ENCODE measurements at regions not wholly inside any gene's neighbourhood (a gene's known extent, or its start where the extent isn't known, plus 50 kb on each side); places are given as distances from the start of the nearest gene placed in this dataset.

GRCh38 chr3:166279636-166280035, 442.4 kb upstream of the BCHE start:
- no peaks in the 10 kb centered on the region for H3K27me3 ChIP-seq (replicated peaks; ENCODE audit: insufficient read depth)
- intact Hi-C loops (cut with DNase I) = no loop called here
- no peak overlapping the region for H3K27ac ChIP-seq
- H3K4me3 ChIP-seq = no peak overlapping the region
- H3K36me3 ChIP-seq = no peaks in the 10 kb centered on the region
- no peak for DNase-seq (ENCODE audit: low spot score)
- 59% methylated on average over 2 of the region's 2 CpGs for WGBS
- H3K4me1 ChIP-seq (replicated peaks) = no peaks in the 10 kb centered on the region
- H3K9me3 ChIP-seq = no peaks in the 10 kb centered on the region
- TF ChIP-seq POLR2AphosphoS5 (IDR thresholded peaks at IDR 0.05) (no peak), POLR2A (IDR thresholded peaks at IDR 0.05) (no peak), CTCF (IDR thresholded peaks at IDR 0.05) (no peak)

- no peak overlapping the region for H3K4me3 ChIP-seq
- H3K9me3 ChIP-seq = no peaks in the 10 kb centered on the region
- intact Hi-C loops (cut with DNase I) = no loop called here
- TF ChIP-seq CTCF (IDR thresholded peaks at IDR 0.05) (no peak), POLR2A (IDR thresholded peaks at IDR 0.05) (no peak)
- no peak for DNase-seq (ENCODE audit: low spot score)
- 91% methylated on average over 1 of the region's 1 CpG for WGBS
- H3K27me3 ChIP-seq (replicated peaks; ENCODE audit: insufficient read depth) = no peaks in the 10 kb centered on the region
- H3K36me3 ChIP-seq = no peaks in the 10 kb centered on the region
- no peaks in the 10 kb centered on the region for H3K4me1 ChIP-seq (replicated peaks)
- H3K27ac ChIP-seq = no peak overlapping the region
Measured at GRCh38 chr3:166275024-166275390, 437.8 kb upstream of the BCHE start.

- WGBS = 40% methylated on average over 4 of the region's 4 CpGs
- H3K4me1 ChIP-seq (replicated peaks) = no peaks in the 10 kb centered on the region
- DNase-seq (ENCODE audit: low spot score) = no peak
- H3K27ac ChIP-seq = no peak overlapping the region
- H3K4me3 ChIP-seq = no peak overlapping the region
- H3K36me3 ChIP-seq = no peaks in the 10 kb centered on the region
- TF ChIP-seq POLR2A (IDR thresholded peaks at IDR 0.05) (no peak), CTCF (IDR thresholded peaks at IDR 0.05) (no peak), POLR2AphosphoS5 (IDR thresholded peaks at IDR 0.05) (no peak)
- H3K9me3 ChIP-seq = no peaks in the 10 kb centered on the region
- intact Hi-C loops (cut with DNase I) = no loop called here
- H3K27me3 ChIP-seq (replicated peaks; ENCODE audit: insufficient read depth) = no peaks in the 10 kb centered on the region
Measured at GRCh38 chr3:166274351-166275023, 437.3 kb upstream of the BCHE start.

- 17% methylated on average over 1 of the region's 1 CpG for WGBS
- TF ChIP-seq POLR2A (IDR thresholded peaks at IDR 0.05) (no peak), POLR2AphosphoS5 (IDR thresholded peaks at IDR 0.05) (no peak), CTCF (IDR thresholded peaks at IDR 0.05) (no peak)
- H3K9me3 ChIP-seq = no peaks in the 10 kb centered on the region
- no peaks in the 10 kb centered on the region for H3K27me3 ChIP-seq (replicated peaks; ENCODE audit: insufficient read depth)
- no peak overlapping the region for H3K4me3 ChIP-seq
- no peaks in the 10 kb centered on the region for H3K4me1 ChIP-seq (replicated peaks)
- DNase-seq (ENCODE audit: low spot score) = no peak
- no peaks in the 10 kb centered on the region for H3K36me3 ChIP-seq
- intact Hi-C loops (cut with DNase I) = no loop called here
- no peak overlapping the region for H3K27ac ChIP-seq
Measured at GRCh38 chr3:166270429-166270828, 433.2 kb upstream of the BCHE start.

- DNase-seq (ENCODE audit: low spot score) = no peak
- H3K27ac ChIP-seq = no peak overlapping the region
- H3K4me3 ChIP-seq = no peak overlapping the region
- intact Hi-C loops (cut with DNase I) = no loop called here
- no peaks in the 10 kb centered on the region for H3K4me1 ChIP-seq (replicated peaks)
- no peaks in the 10 kb centered on the region for H3K36me3 ChIP-seq
- no peaks in the 10 kb centered on the region for H3K9me3 ChIP-seq
- WGBS = 82% methylated on average over 4 of the region's 4 CpGs
- TF ChIP-seq POLR2A (IDR thresholded peaks at IDR 0.05) (no peak), POLR2AphosphoS5 (IDR thresholded peaks at IDR 0.05) (no peak), CTCF (IDR thresholded peaks at IDR 0.05) (no peak)
- H3K27me3 ChIP-seq (replicated peaks; ENCODE audit: insufficient read depth) = no peaks in the 10 kb centered on the region
Measured at GRCh38 chr3:166265153-166265552, 427.9 kb upstream of the BCHE start.

Measured in prostate gland (tissue), 2 donors.